IMR-90 (cell line): ENCODE measurements at regions not wholly inside any gene's neighbourhood (a gene's known extent, or its start where the extent isn't known, plus 50 kb on each side); places are given as distances from the start of the nearest gene placed in this dataset.

Experiments used
- ATAC-seq: fragments of 200-7000 bp; cut with Tn5 transposase; 2 replicates; pipeline ENCODE4 v1.9.1; 2020; ENCODE audit warnings: low read depth, mild to moderate bottlenecking, moderate library complexity
- BruUV-seq: library from RNA; stranded (reverse); fragments of 400-500 nt; replicated peaks from 2 replicates; lab custom pipeline; 2021; lab: Mats Ljungman, UMichigan
- CTCF ChIA-PET: fragments of 300-600 bp; formaldehyde crosslinking; extraction: SDS; loops from one replicate; lab custom pipeline; 2021; ENCODE audit warnings: antibody characterized with exemption; lab: Yijun Ruan, JAX
- POLR2A ChIA-PET: fragments of 300-600 bp; sonication (Branson Sonifier 250); formaldehyde crosslinking; loops from one replicate; lab custom pipeline; 2022; ENCODE audit warnings: antibody characterized with exemption; ENCODE audit not compliant: unreplicated experiment; lab: Charles Lee
- DNase-seq: peaks from one replicate; pipeline ENCODE4 v3.0.0; 2013
- H2AFZ ChIP-seq: replicated peaks from 2 replicates; pipeline ENCODE3; 2013; ENCODE audit warnings: low read length, mild to moderate bottlenecking; ENCODE audit not compliant: poor library complexity
- H2AK5ac ChIP-seq: 2 replicates; pipeline ENCODE4 v1.6.1; 2013; ENCODE audit warnings: low read depth, low read length, inconsistent platforms
- H2AK9ac ChIP-seq: replicated peaks from 2 replicates; pipeline ENCODE3; 2013; ENCODE audit warnings: mild to moderate bottlenecking, low read depth, low read length, moderate library complexity; ENCODE audit not compliant: poor library complexity
- H2BK120ac ChIP-seq: 2 replicates; pipeline ENCODE4 v1.6.1; 2013; ENCODE audit warnings: low read depth, low read length, inconsistent platforms
- H2BK15ac ChIP-seq: 3 replicates; pipeline ENCODE4 v1.6.1; 2013; ENCODE audit warnings: low read depth, low read length, inconsistent platforms
- H2BK20ac ChIP-seq: 2 replicates; pipeline ENCODE4 v1.6.1; 2013; ENCODE audit warnings: low read depth, mild to moderate bottlenecking, inconsistent platforms, low read length, moderate library complexity
- H2BK5ac ChIP-seq: 2 replicates; pipeline ENCODE4 v1.6.1; 2013; ENCODE audit warnings: mild to moderate bottlenecking, low read depth, low read length, inconsistent platforms; ENCODE audit not compliant: poor library complexity, severe bottlenecking
- H3K14ac ChIP-seq: replicated peaks from 2 replicates; pipeline ENCODE4 v1.6.1; 2013; ENCODE audit warnings: low read depth, low read length, inconsistent platforms
- H3K18ac ChIP-seq: 2 replicates; pipeline ENCODE4 v1.6.1; 2013; ENCODE audit warnings: low read depth, low read length, control low read depth
- H3K23ac ChIP-seq: 2 replicates; pipeline ENCODE4 v1.6.1; 2013; ENCODE audit warnings: low read depth, low read length, inconsistent platforms
- H3K27ac ChIP-seq: 2 replicates; pipeline ENCODE4 v1.5.1; 2013; ENCODE audit warnings: mild to moderate bottlenecking, control low read depth, low read length; ENCODE audit not compliant: insufficient read depth
- H3K27me3 ChIP-seq: 2 replicates; pipeline ENCODE4 v1.6.1; 2013; ENCODE audit warnings: low read length; ENCODE audit not compliant: control insufficient read depth, insufficient read depth
- H3K36me3 ChIP-seq: 2 replicates; pipeline ENCODE4 v1.6.1; 2013; ENCODE audit warnings: low read length, mixed read lengths; ENCODE audit not compliant: control insufficient read depth, insufficient read depth
- H3K4ac ChIP-seq: 2 replicates; pipeline ENCODE4 v1.6.1; 2013; ENCODE audit warnings: low read depth, low read length, inconsistent platforms
- H3K4me1 ChIP-seq: 2 replicates; pipeline ENCODE4 v1.6.1; 2013; ENCODE audit warnings: low read length, mixed read lengths; ENCODE audit not compliant: control insufficient read depth, insufficient read depth
- H3K4me2 ChIP-seq: 2 replicates; pipeline ENCODE4 v1.6.1; 2013; ENCODE audit warnings: low read depth, mild to moderate bottlenecking, control low read depth, low read length, moderate library complexity
- H3K4me3 ChIP-seq: 2 replicates; pipeline ENCODE4 v1.5.1; 2013; ENCODE audit warnings: low read depth, mild to moderate bottlenecking, control low read depth, low read length, moderate library complexity; ENCODE audit not compliant: insufficient read depth
- H3K56ac ChIP-seq: 2 replicates; pipeline ENCODE4 v1.6.1; 2013; ENCODE audit warnings: low read length, inconsistent platforms; ENCODE audit not compliant: insufficient read depth; ENCODE audit errors: extremely low read depth
- H3K79me1 ChIP-seq, 2 experiments: 2 replicates each; pipeline ENCODE4 v1.6.1; 2013; ENCODE audit warnings: low read length in 2 of 2, inconsistent platforms in 1 of 2, low read depth in 1 of 2
- H3K9ac ChIP-seq: 2 replicates; pipeline ENCODE4 v1.6.1; 2013; ENCODE audit warnings: low read depth, low read length, control low read depth
- H3K9me1 ChIP-seq: 2 replicates; pipeline ENCODE4 v1.6.1; 2013; ENCODE audit warnings: low read length, inconsistent platforms; ENCODE audit not compliant: insufficient read depth
- H3K9me3 ChIP-seq: 2 replicates; pipeline ENCODE4 v1.6.1; 2013; ENCODE audit warnings: low read length; ENCODE audit not compliant: control insufficient read depth, insufficient read depth
- H4K20me1 ChIP-seq: 2 replicates; pipeline ENCODE4 v1.6.1; 2013; ENCODE audit warnings: low read length, inconsistent platforms; ENCODE audit not compliant: insufficient read depth
- H4K5ac ChIP-seq: 2 replicates; pipeline ENCODE4 v1.6.1; 2013; ENCODE audit warnings: mild to moderate bottlenecking, low read depth, low read length, control low read depth
- H4K8ac ChIP-seq, 2 experiments: 2 replicates each; pipeline ENCODE4 v1.6.1; 2013; ENCODE audit warnings: low read depth in 2 of 2, low read length in 2 of 2, control low read depth in 1 of 2, inconsistent platforms in 1 of 2
- H4K91ac ChIP-seq: 2 replicates; pipeline ENCODE4 v1.6.1; 2013; ENCODE audit warnings: low read depth, low read length, inconsistent platforms; ENCODE audit not compliant: insufficient read depth
- BHLHE40 ChIP-seq: fragments of 150-350 bp; IDR thresholded peaks from 2 replicates; pipeline ENCODE4 v1.6.1; 2016; ENCODE audit warnings: mild to moderate bottlenecking, low read depth, low read length
- CEBPB ChIP-seq: IDR thresholded peaks from 2 replicates; pipeline ENCODE4 v1.6.1; 2012; ENCODE audit warnings: low read depth, low read length, improper control_type of control experiment
- CHD1 ChIP-seq: IDR thresholded peaks from 2 replicates; pipeline ENCODE4 v1.6.1; 2012; ENCODE audit warnings: low read depth, low read length, improper control_type of control experiment
- ELK1 ChIP-seq: fragments of 150-350 bp; IDR thresholded peaks from 2 replicates; pipeline ENCODE4 v1.6.1; 2016; ENCODE audit warnings: low read depth, mild to moderate bottlenecking, low read length, moderate library complexity, borderline replicate concordance
- FOS ChIP-seq: fragments of 150-350 bp; IDR thresholded peaks from 2 replicates; pipeline ENCODE4 v1.6.1; 2016; ENCODE audit warnings: low read depth, low read length
- MAFK ChIP-seq: IDR thresholded peaks from 2 replicates; pipeline ENCODE4 v1.6.1; 2012; ENCODE audit warnings: low read depth, low read length, improper control_type of control experiment
- MAZ ChIP-seq: IDR thresholded peaks from 2 replicates; pipeline ENCODE4 v1.6.1; 2012; ENCODE audit warnings: low read depth, mild to moderate bottlenecking, low read length, improper control_type of control experiment, moderate library complexity, borderline replicate concordance
- RAD21 ChIP-seq: IDR thresholded peaks from 2 replicates; pipeline ENCODE4 v1.6.1; 2012; ENCODE audit warnings: low read length, improper control_type of control experiment
- RCOR1 ChIP-seq: IDR thresholded peaks from 2 replicates; pipeline ENCODE4 v1.6.1; 2012; ENCODE audit warnings: mild to moderate bottlenecking, low read length, improper control_type of control experiment; ENCODE audit not compliant: insufficient replicate concordance
- RFX5 ChIP-seq: IDR thresholded peaks from 2 replicates; pipeline ENCODE4 v1.8.0; 2012; ENCODE audit warnings: low read depth, mild to moderate bottlenecking, low read length, moderate library complexity
- SMC3 ChIP-seq: fragments of 150-350 bp; IDR thresholded peaks from 2 replicates; pipeline ENCODE4 v1.6.1; 2016; ENCODE audit warnings: low read depth, mild to moderate bottlenecking, antibody characterized with exemption, low read length, moderate library complexity
- USF2 ChIP-seq: fragments of 150-350 bp; IDR thresholded peaks from 2 replicates; pipeline ENCODE4 v1.6.1; 2017; ENCODE audit warnings: mild to moderate bottlenecking, antibody characterized with exemption, low read length, low read depth
- WGBS, 2 experiments: methylation state at CpG; one replicate each; pipeline versions ENCODE4 v1.1.5 to v1.1.7; 2013; ENCODE audit warnings: missing lambda C conversion rate in 2 of 2; ENCODE audit not compliant: insufficient read length in 1 of 2; ENCODE audit errors: extremely low coverage in 2 of 2; 5-methylcytosine and 5-hydroxymethylcytosine counted together
- dilution Hi-C: fragments of 300-500 bp; cut with HindIII; formaldehyde crosslinking; loops from one replicate; pipeline ENCODE4 v1.14.3; 2018; ENCODE audit warnings: low sequenced_read_pairs; ENCODE audit not compliant: unreplicated experiment
- in situ Hi-C: fragments of 300-500 bp; cut with MboI; formaldehyde crosslinking; loops from 3 replicates; pipeline ENCODE4 v1.14.3; 2019; ENCODE audit warnings: low sequenced_read_pairs, inconsistent platforms, mixed read lengths
- intact Hi-C: fragments of 100-400 bp; cut with micrococcal nuclease; formaldehyde crosslinking; loops from 2 replicates; pipeline ENCODE4 v1.10.0; 2022
- TF ChIP-seq, protein P1 (sequence below): conservative IDR thresholded peaks from 2 replicates; pipeline ENCODE4 v1.5.1; 2012; ENCODE audit warnings: mild to moderate bottlenecking, low read depth, low read length, improper control_type of control experiment

GRCh38 chr4:19368800-19369199, 882.9 kb upstream of the SLIT2 start:
- no TSS peak for BruUV-seq
- no peaks in the 10 kb centered on the region for H3K9me1 ChIP-seq
- no peak overlapping the region for H4K5ac ChIP-seq
- no peak overlapping the region for H2BK120ac ChIP-seq
- in situ Hi-C loops = no loop called here
- H3K9me3 ChIP-seq = no peaks in the 10 kb centered on the region
- intact Hi-C loops = no loop called here
- ATAC-seq (no peak), DNase-seq (no peak)
- no peak overlapping the region for H2AK9ac ChIP-seq
- H3K56ac ChIP-seq = no peak overlapping the region
- no peak overlapping the region for H3K18ac ChIP-seq
- no peak overlapping the region for H2BK5ac ChIP-seq
- TF ChIP-seq MAFK (no peak), FOS (no peak), CEBPB (no peak), CHD1 (no peak), RFX5 (no peak), BHLHE40 (no peak), SMC3 (no peak), RAD21 (no peak), RCOR1 (no peak), USF2 (no peak), ELK1 (no peak), MAZ (no peak)
- TF ChIP-seq, protein P1, sequence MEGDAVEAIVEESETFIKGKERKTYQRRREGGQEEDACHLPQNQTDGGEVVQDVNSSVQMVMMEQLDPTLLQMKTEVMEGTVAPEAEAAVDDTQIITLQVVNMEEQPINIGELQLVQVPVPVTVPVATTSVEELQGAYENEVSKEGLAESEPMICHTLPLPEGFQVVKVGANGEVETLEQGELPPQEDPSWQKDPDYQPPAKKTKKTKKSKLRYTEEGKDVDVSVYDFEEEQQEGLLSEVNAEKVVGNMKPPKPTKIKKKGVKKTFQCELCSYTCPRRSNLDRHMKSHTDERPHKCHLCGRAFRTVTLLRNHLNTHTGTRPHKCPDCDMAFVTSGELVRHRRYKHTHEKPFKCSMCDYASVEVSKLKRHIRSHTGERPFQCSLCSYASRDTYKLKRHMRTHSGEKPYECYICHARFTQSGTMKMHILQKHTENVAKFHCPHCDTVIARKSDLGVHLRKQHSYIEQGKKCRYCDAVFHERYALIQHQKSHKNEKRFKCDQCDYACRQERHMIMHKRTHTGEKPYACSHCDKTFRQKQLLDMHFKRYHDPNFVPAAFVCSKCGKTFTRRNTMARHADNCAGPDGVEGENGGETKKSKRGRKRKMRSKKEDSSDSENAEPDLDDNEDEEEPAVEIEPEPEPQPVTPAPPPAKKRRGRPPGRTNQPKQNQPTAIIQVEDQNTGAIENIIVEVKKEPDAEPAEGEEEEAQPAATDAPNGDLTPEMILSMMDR = no peak
- POLR2A ChIA-PET = no interaction called here
- H3K27me3 ChIP-seq = no peaks in the 10 kb centered on the region
- no peak overlapping the region; the same call in 1 of the 2 replicates for H3K14ac ChIP-seq
- H4K91ac ChIP-seq = no peak overlapping the region
- CTCF ChIA-PET = no interaction called here
- H3K27ac ChIP-seq = no peak overlapping the region
- H4K8ac ChIP-seq = no peak overlapping the region
- no peak overlapping the region for H3K4ac ChIP-seq
- no peaks in the 10 kb centered on the region for H3K36me3 ChIP-seq
- H2BK20ac ChIP-seq = no peak overlapping the region
- no peak overlapping the region for H2BK15ac ChIP-seq
- H3K4me1 ChIP-seq = no peaks in the 10 kb centered on the region
- no peak overlapping the region for H3K23ac ChIP-seq
- no peak overlapping the region for H3K4me3 ChIP-seq
- dilution Hi-C loops = no loop called here
- H3K9ac ChIP-seq = no peak overlapping the region
- no CpG with 5 or more reads among the region's 3 CpGs for WGBS, 2 experiments
- no peak overlapping the region for H3K4me2 ChIP-seq
- no peak overlapping the region for H2AK5ac ChIP-seq
- no peak overlapping the region for H2AFZ ChIP-seq
- H3K79me1 ChIP-seq = no peaks in the 10 kb centered on the region
- H4K20me1 ChIP-seq = no peaks in the 10 kb centered on the region
